ENCODE measurements at regions not wholly inside any gene's neighbourhood (a gene's known extent, or its start where the extent isn't known, plus 50 kb on each side); places are given as distances from the start of the nearest gene placed in this dataset.

DNA sequence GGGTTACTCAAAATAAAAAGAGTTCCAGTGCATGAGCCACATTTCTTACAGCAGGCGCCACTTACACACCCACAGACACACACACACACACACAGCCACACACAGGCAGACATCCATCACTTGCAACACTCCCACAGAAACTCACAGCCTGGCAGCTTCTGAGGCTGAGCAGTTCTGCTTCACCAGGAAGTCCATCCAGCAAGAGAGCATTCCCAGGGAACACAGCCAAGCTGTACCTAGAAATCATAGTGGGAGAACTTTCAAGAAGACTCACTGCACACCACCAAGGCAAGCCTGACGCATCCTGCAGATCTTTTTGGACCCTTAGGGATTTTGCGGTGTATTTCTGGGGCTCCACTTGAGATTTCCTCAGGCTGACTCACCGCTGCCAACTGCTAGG lies 140.9 kb upstream of the WSB1 start:
- TF ChIP-seq POLR2AphosphoS5 (IDR thresholded peaks at IDR 0.05) (no peak), POLR2A (IDR thresholded peaks at IDR 0.05) (no peak)
- TF ChIP-seq, protein P1, sequence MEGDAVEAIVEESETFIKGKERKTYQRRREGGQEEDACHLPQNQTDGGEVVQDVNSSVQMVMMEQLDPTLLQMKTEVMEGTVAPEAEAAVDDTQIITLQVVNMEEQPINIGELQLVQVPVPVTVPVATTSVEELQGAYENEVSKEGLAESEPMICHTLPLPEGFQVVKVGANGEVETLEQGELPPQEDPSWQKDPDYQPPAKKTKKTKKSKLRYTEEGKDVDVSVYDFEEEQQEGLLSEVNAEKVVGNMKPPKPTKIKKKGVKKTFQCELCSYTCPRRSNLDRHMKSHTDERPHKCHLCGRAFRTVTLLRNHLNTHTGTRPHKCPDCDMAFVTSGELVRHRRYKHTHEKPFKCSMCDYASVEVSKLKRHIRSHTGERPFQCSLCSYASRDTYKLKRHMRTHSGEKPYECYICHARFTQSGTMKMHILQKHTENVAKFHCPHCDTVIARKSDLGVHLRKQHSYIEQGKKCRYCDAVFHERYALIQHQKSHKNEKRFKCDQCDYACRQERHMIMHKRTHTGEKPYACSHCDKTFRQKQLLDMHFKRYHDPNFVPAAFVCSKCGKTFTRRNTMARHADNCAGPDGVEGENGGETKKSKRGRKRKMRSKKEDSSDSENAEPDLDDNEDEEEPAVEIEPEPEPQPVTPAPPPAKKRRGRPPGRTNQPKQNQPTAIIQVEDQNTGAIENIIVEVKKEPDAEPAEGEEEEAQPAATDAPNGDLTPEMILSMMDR (IDR thresholded peaks at IDR 0.05) = no peak

All from breast epithelium (tissue), 3 donors.